Amniotic stem cell (primary cell): ENCODE measurements at regions not wholly inside any gene's neighbourhood (a gene's known extent, or its start where the extent isn't known, plus 50 kb on each side); places are given as distances from the start of the nearest gene placed in this dataset.

Experiments
- DNase-seq: peaks from one replicate; lab custom pipeline; 2025; lab: John Stamatoyannopoulos, UW

DNA sequence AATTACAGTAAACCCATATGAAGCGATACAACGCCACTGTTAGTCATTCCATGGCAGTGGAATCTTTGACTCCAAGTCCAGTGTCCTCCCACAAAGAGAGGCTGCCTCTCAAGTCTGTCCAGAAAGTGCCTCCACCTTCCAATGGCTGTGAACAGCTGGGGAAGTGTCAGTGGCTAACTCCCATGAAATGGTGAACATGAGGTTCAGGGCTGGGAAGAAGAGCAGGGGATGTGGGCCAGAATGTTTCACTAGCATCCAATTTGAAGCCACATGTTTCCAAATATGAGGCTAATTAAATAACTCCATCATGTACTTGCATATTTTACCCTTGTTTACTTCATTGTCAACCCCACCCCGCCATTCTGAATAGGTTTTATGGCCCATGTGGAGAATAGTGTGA is 53.1 kb upstream of the CHST15 start:
- DNase-seq, result no peak

GRCh38 chr10:124145109-124145870 is 51.9 kb upstream of the CHST15 start:
- DNase-seq, result no peak

- no peak for DNase-seq
These were observed 51.1 kb upstream of the CHST15 start for GRCh38 chr10:124144536-124144935.

DNA sequence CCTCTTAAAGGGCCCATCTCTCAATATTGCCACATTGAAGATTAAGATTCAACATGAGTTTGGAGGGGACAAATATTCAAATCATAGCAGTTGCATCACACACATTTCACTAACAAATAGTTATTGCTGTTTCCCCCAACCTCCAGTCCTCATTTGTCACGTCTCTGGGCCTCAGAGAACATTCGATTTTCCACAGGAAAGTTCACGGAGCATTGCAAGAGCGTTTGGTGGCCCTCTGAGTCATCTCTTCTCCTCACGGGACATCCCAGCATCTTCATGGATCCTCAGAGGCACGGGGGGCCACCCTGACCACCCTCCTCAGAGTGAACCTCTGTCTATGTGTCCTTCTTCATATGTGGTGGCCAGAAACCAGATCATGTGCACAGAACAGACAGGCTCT is 50.3 kb upstream of the CHST15 start:
- DNase-seq, result no peak
